ENCODE measurements at regions not wholly inside any gene's neighbourhood (a gene's known extent, or its start where the extent isn't known, plus 50 kb on each side); places are given as distances from the start of the nearest gene placed in this dataset.

DNA sequence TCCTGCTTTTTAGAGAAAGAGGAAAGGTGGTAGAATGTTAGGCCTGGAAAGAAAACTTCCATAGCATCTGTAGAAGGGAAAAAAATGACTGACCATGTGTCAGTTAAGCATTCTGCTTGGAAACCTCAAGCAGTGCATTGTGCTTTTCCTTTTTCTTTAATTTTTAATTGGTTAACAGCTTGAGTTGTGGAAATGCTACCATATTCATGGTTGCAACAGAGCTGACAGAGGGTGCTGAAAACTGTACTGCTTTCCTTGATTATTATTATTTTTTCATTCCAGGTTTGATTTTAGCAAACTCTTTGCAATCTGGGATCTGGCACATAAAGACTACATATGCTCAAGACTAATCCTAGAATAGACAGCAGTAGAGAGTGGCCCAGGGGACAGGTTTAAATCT is 404.5 kb downstream of the EPHA4 start:
- TF ChIP-seq, protein P1, sequence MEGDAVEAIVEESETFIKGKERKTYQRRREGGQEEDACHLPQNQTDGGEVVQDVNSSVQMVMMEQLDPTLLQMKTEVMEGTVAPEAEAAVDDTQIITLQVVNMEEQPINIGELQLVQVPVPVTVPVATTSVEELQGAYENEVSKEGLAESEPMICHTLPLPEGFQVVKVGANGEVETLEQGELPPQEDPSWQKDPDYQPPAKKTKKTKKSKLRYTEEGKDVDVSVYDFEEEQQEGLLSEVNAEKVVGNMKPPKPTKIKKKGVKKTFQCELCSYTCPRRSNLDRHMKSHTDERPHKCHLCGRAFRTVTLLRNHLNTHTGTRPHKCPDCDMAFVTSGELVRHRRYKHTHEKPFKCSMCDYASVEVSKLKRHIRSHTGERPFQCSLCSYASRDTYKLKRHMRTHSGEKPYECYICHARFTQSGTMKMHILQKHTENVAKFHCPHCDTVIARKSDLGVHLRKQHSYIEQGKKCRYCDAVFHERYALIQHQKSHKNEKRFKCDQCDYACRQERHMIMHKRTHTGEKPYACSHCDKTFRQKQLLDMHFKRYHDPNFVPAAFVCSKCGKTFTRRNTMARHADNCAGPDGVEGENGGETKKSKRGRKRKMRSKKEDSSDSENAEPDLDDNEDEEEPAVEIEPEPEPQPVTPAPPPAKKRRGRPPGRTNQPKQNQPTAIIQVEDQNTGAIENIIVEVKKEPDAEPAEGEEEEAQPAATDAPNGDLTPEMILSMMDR (IDR thresholded peaks at IDR 0.05; ENCODE audit: extremely low read depth, insufficient read depth, missing control alignments), result no peak
- no peak for DNase-seq (ENCODE audit: low spot score)
- in situ Hi-C loops (cut with MboI; ENCODE audit: low pct_unique_long_range_greater_than_20kb, low sequenced_read_pairs, unreplicated experiment), result no loop called here

DNA sequence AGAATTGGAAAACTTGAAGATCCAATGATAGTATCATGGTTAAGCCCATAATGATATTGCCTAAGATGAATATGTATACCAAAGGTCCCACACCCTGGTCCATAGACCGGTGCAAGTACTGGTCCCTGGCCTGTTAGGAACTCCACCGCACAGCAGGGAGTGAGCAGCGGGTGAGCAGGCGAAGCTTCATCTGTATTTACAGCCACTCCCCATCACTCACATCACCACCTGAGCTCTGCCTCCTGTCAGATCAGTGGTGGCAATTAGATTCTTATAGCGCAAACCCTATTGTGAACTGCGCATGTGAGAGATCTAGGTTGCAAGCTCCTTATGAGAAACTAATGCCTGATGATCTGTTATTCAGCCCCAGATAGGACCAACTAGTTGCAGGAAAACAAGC is 402.4 kb downstream of the EPHA4 start:
- no peak for DNase-seq (ENCODE audit: low spot score)
- TF ChIP-seq, protein P1 (IDR thresholded peaks at IDR 0.05; ENCODE audit: extremely low read depth, insufficient read depth, missing control alignments), result no peak
- in situ Hi-C loops (cut with MboI; ENCODE audit: low pct_unique_long_range_greater_than_20kb, low sequenced_read_pairs, unreplicated experiment), result no loop called here

DNA sequence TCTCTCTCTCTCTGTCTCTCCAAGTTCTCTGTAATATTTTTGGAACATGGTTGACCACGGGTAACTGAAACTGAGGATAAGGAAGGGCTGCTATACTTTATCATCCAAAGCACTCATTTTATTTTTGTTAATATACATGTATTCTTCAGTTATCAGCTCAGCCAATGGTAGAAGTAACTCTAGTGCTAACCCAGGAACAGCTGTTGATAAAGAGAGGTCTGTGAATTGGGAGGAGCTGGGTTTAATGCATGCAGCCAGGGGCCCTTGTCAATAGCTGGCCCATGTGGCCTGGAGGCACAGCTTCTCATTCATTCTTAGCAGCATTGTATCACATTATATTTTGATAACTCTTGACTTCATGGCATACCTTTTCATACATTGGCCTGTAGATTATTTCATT is 401.6 kb downstream of the EPHA4 start:
- DNase-seq (ENCODE audit: low spot score), result no peak
- TF ChIP-seq, protein P1 (IDR thresholded peaks at IDR 0.05; ENCODE audit: extremely low read depth, insufficient read depth, missing control alignments), result no peak
- in situ Hi-C loops (cut with MboI; ENCODE audit: low pct_unique_long_range_greater_than_20kb, low sequenced_read_pairs, unreplicated experiment), result no loop called here

DNA sequence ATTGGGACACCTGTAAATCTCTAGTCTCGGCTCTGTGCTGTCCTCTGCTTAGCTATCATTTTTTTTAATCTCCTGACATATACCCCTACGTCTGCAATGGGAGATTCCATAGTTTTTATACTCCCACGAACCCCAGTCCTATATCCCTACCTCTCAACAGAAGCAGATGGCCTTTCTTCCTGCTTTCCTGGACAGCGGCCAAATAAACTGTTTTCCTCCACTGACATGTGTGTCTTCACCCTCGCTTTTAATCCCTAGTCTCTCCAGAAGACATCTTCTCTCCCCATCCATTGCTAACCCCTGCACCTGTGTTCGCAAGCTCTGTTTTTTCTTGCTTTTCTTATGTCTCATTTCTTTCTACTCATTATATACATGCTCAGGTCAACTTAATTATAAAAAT is 395.4 kb downstream of the EPHA4 start:
- TF ChIP-seq, protein P1 (IDR thresholded peaks at IDR 0.05; ENCODE audit: extremely low read depth, insufficient read depth, missing control alignments), result no peak
- no peak for DNase-seq (ENCODE audit: low spot score)
- in situ Hi-C loops (cut with MboI; ENCODE audit: low pct_unique_long_range_greater_than_20kb, low sequenced_read_pairs, unreplicated experiment), result no loop called here

DNA sequence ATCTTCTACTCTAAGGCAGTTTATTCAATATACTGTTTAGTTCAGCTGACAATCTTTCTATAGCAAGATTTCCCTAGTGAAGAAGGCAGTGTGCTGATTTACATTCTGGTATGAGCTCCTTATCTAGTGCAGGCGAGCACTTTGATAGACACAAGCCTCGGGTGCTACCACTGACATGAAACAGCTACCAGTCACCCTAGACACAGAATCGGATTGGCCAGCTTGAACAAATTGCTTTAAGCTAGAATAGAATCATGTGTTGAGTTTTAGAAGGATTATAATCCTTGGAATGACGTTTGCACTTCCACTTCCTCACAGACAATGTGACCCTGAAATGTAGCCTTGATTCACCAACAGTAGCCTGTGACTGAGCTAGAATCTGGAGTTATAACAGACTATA is 394.0 kb downstream of the EPHA4 start:
- DNase-seq (ENCODE audit: low spot score), result no peak
- in situ Hi-C loops (cut with MboI; ENCODE audit: low pct_unique_long_range_greater_than_20kb, low sequenced_read_pairs, unreplicated experiment), result no loop called here
- TF ChIP-seq, protein P1 (IDR thresholded peaks at IDR 0.05; ENCODE audit: extremely low read depth, insufficient read depth, missing control alignments), result no peak

DNA sequence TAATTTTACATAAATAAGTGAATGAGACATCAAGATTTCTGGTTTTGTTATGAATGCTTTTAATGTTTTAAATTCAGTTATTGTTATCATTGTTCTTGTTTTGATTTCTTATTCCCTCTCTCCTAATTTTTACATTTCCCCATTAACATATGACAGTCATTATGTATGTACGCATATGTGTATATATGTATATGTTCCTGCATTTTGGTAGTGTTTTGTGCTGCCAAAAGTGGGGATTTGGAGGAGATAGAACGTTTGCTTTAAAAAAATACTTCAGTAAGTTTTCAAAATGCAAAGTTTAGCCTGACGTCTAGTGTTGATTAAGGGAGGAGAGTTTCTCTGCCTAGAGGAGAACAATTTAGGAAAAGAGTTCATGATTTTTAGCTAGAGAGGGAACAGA is 385.2 kb downstream of the EPHA4 start:
- DNase-seq (ENCODE audit: low spot score), result no peak
- TF ChIP-seq, protein P1 (IDR thresholded peaks at IDR 0.05; ENCODE audit: extremely low read depth, insufficient read depth, missing control alignments), result no peak
- in situ Hi-C loops (cut with MboI; ENCODE audit: low pct_unique_long_range_greater_than_20kb, low sequenced_read_pairs, unreplicated experiment), result no loop called here
